GM12878 (cell line): ENCODE measurements at regions not wholly inside any gene's neighbourhood (a gene's known extent, or its start where the extent isn't known, plus 50 kb on each side); places are given as distances from the start of the nearest gene placed in this dataset.

ENCODE experiments used
- BRCA1 ChIP-seq: IDR thresholded peaks from 2 replicates; pipeline ENCODE4 v1.6.1; 2011; ENCODE audit warnings: low read depth, low read length, improper control_type of control experiment
- HCFC1 ChIP-seq: fragments of 150-350 bp; IDR thresholded peaks from 2 replicates; pipeline ENCODE4 v1.6.1; 2014; ENCODE audit warnings: low read length
- IKZF1 ChIP-seq: fragments of 450-650 bp; conservative IDR thresholded peaks from 2 replicates; pipeline ENCODE4 v1.6.1; 2017; ENCODE audit warnings: antibody characterized with exemption, mild to moderate bottlenecking
- MYC ChIP-seq: IDR thresholded peaks from 2 replicates; pipeline ENCODE4 v1.6.1; 2011; ENCODE audit warnings: mild to moderate bottlenecking, low read length, moderate library complexity, inconsistent platforms; ENCODE audit not compliant: insufficient read depth, insufficient replicate concordance, insufficient read length, severe bottlenecking
- POU2F2 ChIP-seq: IDR thresholded peaks from 3 replicates; pipeline ENCODE4 v1.6.1; 2011; ENCODE audit warnings: low read depth, mild to moderate bottlenecking, low read length, borderline replicate concordance
- RFX5 ChIP-seq: IDR thresholded peaks from 2 replicates; pipeline ENCODE4 v1.6.1; 2011; ENCODE audit warnings: low read depth, low read length, improper control_type of control experiment
- SPI1 ChIP-seq: IDR thresholded peaks from 2 replicates; pipeline ENCODE4 v1.6.1; 2011; ENCODE audit warnings: low read depth, mild to moderate bottlenecking, low read length, moderate library complexity, borderline replicate concordance; ENCODE audit not compliant: insufficient read depth
- TF ChIP-seq, protein P1 (sequence below), 3 experiments: IDR thresholded peaks in 2 of 3; conservative IDR thresholded peaks in 1 of 3; 2 replicates each; pipeline ENCODE4 v1.5.1; 2011; ENCODE audit warnings: low read depth in 3 of 3, low read length in 3 of 3, mild to moderate bottlenecking in 3 of 3, control low read depth in 2 of 3, moderate library complexity in 2 of 3, inconsistent platforms in 1 of 3, mixed read lengths in 1 of 3; ENCODE audit not compliant: control insufficient read depth in 2 of 3, insufficient read depth in 1 of 3; ENCODE audit errors: extremely low read depth in 1 of 3
- TF ChIP-seq, protein P2 (sequence below): IDR thresholded peaks from 2 replicates; pipeline ENCODE4 v1.6.1; 2011; ENCODE audit warnings: low read depth, mild to moderate bottlenecking, low read length, moderate library complexity, borderline replicate concordance; ENCODE audit errors: extremely low read depth
- TF ChIP-seq, protein P3 (sequence below): fragments of 150-350 bp; IDR thresholded peaks from 2 replicates; pipeline ENCODE4 v1.6.1; 2014; ENCODE audit warnings: mild to moderate bottlenecking, low read depth, low read length
- TF ChIP-seq, protein P4 (sequence below): IDR thresholded peaks from 2 replicates; pipeline ENCODE4 v1.6.1; 2011; ENCODE audit warnings: low read depth, low read length, improper control_type of control experiment, borderline replicate concordance

DNA sequence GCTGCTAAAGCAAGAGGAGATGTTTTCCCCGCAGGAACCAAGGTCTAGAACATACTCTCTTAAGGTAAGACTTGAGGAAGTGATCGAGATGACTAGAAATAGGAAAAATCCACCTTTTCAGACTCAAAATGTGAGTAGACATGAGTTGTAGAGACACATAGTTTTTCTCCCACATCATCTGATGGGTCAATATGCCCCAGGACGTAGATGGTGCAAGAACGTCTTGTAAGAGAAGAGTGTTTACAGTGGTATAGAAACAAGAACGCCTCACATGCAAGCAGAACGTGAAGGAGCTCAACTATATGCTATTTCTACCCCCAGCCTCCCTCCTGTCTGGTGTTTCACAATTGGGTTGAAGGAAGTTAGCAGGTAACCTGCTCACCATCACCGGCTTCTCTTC, 144.0 kb upstream of the BACE2 start:
- TF ChIP-seq HCFC1: no peak
- no peak for TF ChIP-seq POU2F2
- TF ChIP-seq, protein P1, sequence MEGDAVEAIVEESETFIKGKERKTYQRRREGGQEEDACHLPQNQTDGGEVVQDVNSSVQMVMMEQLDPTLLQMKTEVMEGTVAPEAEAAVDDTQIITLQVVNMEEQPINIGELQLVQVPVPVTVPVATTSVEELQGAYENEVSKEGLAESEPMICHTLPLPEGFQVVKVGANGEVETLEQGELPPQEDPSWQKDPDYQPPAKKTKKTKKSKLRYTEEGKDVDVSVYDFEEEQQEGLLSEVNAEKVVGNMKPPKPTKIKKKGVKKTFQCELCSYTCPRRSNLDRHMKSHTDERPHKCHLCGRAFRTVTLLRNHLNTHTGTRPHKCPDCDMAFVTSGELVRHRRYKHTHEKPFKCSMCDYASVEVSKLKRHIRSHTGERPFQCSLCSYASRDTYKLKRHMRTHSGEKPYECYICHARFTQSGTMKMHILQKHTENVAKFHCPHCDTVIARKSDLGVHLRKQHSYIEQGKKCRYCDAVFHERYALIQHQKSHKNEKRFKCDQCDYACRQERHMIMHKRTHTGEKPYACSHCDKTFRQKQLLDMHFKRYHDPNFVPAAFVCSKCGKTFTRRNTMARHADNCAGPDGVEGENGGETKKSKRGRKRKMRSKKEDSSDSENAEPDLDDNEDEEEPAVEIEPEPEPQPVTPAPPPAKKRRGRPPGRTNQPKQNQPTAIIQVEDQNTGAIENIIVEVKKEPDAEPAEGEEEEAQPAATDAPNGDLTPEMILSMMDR (IDR thresholded peaks at IDR 0.05 in 2 of 3, conservative IDR thresholded peaks at IDR 0.05 in 1 of 3; ENCODE audit: control insufficient read depth in 2 of 3, extremely low read depth in 1 of 3, insufficient read depth in 1 of 3, low read depth in 3 of 3, low read length in 3 of 3): no peak
- TF ChIP-seq MYC: no peak
- no peak for TF ChIP-seq IKZF1
- no peak for TF ChIP-seq RFX5
- TF ChIP-seq, protein P2, sequence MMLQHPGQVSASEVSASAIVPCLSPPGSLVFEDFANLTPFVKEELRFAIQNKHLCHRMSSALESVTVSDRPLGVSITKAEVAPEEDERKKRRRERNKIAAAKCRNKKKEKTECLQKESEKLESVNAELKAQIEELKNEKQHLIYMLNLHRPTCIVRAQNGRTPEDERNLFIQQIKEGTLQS: no peak
- TF ChIP-seq, protein P3, sequence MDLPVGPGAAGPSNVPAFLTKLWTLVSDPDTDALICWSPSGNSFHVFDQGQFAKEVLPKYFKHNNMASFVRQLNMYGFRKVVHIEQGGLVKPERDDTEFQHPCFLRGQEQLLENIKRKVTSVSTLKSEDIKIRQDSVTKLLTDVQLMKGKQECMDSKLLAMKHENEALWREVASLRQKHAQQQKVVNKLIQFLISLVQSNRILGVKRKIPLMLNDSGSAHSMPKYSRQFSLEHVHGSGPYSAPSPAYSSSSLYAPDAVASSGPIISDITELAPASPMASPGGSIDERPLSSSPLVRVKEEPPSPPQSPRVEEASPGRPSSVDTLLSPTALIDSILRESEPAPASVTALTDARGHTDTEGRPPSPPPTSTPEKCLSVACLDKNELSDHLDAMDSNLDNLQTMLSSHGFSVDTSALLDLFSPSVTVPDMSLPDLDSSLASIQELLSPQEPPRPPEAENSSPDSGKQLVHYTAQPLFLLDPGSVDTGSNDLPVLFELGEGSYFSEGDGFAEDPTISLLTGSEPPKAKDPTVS: no peak
- TF ChIP-seq BRCA1: no peak
- no peak for TF ChIP-seq SPI1
- TF ChIP-seq, protein P4, sequence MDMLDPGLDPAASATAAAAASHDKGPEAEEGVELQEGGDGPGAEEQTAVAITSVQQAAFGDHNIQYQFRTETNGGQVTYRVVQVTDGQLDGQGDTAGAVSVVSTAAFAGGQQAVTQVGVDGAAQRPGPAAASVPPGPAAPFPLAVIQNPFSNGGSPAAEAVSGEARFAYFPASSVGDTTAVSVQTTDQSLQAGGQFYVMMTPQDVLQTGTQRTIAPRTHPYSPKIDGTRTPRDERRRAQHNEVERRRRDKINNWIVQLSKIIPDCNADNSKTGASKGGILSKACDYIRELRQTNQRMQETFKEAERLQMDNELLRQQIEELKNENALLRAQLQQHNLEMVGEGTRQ: no peak
